ENCODE measurements at regions not wholly inside any gene's neighbourhood (a gene's known extent, or its start where the extent isn't known, plus 50 kb on each side); places are given as distances from the start of the nearest gene placed in this dataset.

GRCh38 chr1:198937231-198938031 lies 298.6 kb downstream of the PTPRC start:
- TF ChIP-seq CTCF (IDR thresholded peaks at IDR 0.05; ENCODE audit: low read depth, low read length) (no peak), EZH2phosphoT487 (IDR thresholded peaks at IDR 0.05; ENCODE audit: low read depth) (no peak)

All from OCI-LY3 (cell line).